ENCODE measurements at regions not wholly inside any gene's neighbourhood (a gene's known extent, or its start where the extent isn't known, plus 50 kb on each side); places are given as distances from the start of the nearest gene placed in this dataset.

DNA sequence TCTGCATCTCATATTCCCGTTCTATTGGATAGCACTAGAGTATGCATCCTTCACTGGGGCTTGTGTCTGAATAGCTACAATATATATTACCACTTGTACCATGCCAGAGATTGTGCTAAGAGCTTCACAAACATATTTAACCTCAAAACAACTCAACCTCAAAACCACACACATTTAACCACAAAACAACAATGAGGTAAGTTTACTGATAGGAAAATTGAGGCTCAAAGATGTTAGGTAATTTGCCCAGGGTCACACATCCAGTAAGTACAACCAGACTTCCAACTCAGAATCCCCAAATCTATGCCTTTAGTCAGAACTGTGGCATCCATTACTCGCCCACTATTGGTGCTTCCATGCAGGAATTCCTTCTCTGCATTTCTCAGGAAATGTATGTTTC, 220.0 kb downstream of the FAM43A start:
- TF ChIP-seq, protein P1, sequence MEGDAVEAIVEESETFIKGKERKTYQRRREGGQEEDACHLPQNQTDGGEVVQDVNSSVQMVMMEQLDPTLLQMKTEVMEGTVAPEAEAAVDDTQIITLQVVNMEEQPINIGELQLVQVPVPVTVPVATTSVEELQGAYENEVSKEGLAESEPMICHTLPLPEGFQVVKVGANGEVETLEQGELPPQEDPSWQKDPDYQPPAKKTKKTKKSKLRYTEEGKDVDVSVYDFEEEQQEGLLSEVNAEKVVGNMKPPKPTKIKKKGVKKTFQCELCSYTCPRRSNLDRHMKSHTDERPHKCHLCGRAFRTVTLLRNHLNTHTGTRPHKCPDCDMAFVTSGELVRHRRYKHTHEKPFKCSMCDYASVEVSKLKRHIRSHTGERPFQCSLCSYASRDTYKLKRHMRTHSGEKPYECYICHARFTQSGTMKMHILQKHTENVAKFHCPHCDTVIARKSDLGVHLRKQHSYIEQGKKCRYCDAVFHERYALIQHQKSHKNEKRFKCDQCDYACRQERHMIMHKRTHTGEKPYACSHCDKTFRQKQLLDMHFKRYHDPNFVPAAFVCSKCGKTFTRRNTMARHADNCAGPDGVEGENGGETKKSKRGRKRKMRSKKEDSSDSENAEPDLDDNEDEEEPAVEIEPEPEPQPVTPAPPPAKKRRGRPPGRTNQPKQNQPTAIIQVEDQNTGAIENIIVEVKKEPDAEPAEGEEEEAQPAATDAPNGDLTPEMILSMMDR (IDR thresholded peaks at IDR 0.05; ENCODE audit: low read depth, low read length) = no peak
- Histone ChIP-seq H3K27me3 (ENCODE audit: control insufficient read depth, insufficient read depth, low read length) (no peaks in the 10 kb centered on the region), H3K27ac (ENCODE audit: low read depth, low read length) (no peak overlapping the region), H3K9me3 (ENCODE audit: control insufficient read depth, insufficient read depth, low read length) (no peaks in the 10 kb centered on the region), H3K4me3 (ENCODE audit: low read depth, low read length) (no peak overlapping the region)
- POLR2A ChIA-PET = no interaction called here
- CTCF ChIA-PET = interaction anchor here (1.7 kb wide), 1 partner anchor 223 kb away, joined by 4 read pairs; no protein-coding TSS in a partner anchor
- no peak for DNase-seq (ENCODE audit: low read depth, low spot score)

DNA sequence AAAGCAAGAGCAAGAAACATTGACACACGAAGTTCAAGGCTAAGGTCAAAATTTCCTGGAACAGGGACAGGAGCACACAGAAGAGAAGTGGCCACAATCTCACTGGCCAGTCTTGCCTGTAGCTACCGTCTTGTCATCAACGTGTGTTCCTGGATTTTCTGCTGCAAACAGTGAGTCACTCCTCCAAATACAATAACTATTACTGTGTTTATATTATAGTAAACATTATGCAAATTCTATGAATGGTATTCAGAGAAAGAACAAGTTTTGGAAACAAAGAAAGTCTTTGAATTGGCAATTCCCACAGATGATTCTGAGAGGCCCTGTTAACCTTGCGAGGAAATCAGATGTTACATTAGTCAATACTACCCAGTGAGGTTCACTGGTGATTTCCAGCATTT, 220.5 kb downstream of the FAM43A start:
- ChIA-PET POLR2A (no interaction called here), CTCF (interaction anchor here (1.7 kb wide), 1 partner anchor 224 kb away, joined by 4 read pairs; no protein-coding TSS in a partner anchor)
- Histone ChIP-seq H3K4me3 (ENCODE audit: low read depth, low read length) (no peak overlapping the region), H3K27me3 (ENCODE audit: control insufficient read depth, insufficient read depth, low read length) (peaks cover 1% of the 10 kb centered on the region), H3K27ac (ENCODE audit: low read depth, low read length) (no peak overlapping the region), H3K9me3 (ENCODE audit: control insufficient read depth, insufficient read depth, low read length) (no peaks in the 10 kb centered on the region)
- TF ChIP-seq, protein P1 (IDR thresholded peaks at IDR 0.05; ENCODE audit: low read depth, low read length) = no peak
- DNase-seq (ENCODE audit: low read depth, low spot score) = peak; percentile 13

DNA sequence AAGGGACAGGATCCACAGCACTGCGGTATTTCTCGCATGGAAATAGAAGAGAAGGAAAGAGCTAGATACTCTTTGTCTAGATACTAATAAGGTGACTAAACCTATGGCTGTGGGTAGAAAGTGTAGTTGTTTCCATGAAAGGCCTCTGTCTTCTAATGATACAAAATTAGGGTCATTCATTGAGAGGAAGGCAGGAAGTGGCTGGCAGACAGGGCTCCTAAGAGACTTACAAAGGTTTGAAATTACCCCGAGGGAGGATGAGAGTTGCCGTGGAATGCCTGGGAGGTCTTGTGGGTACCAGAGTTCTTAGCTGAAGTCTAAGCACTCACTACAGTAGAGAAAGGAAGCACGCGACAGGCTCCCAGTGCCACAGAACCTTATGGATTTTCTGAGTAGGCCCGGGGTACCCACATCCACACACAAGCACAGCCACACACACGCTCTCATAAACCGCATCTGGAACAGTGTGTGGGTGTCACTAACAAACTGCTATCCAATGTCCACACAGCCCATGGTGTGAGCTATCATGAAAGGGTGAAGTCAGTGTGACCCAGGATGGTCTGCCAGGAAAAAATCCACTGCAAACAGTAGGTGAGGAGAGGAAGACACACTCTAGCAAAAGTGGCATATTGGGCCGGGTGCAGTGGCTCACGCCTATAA, 221.4 kb downstream of the FAM43A start:
- TF ChIP-seq, protein P1 (IDR thresholded peaks at IDR 0.05; ENCODE audit: low read depth, low read length) = no peak
- ChIA-PET POLR2A (no interaction called here), CTCF (interaction anchor here (1.7 kb wide), 1 partner anchor 224 kb away, joined by 4 read pairs; no protein-coding TSS in a partner anchor)
- Histone ChIP-seq H3K9me3 (ENCODE audit: control insufficient read depth, insufficient read depth, low read length) (no peaks in the 10 kb centered on the region), H3K27me3 (ENCODE audit: control insufficient read depth, insufficient read depth, low read length) (peaks cover 9% of the 10 kb centered on the region), H3K27ac (ENCODE audit: low read depth, low read length) (no peak overlapping the region), H3K4me3 (ENCODE audit: low read depth, low read length) (no peak overlapping the region)
- no peak for DNase-seq (ENCODE audit: low read depth, low spot score)

DNA sequence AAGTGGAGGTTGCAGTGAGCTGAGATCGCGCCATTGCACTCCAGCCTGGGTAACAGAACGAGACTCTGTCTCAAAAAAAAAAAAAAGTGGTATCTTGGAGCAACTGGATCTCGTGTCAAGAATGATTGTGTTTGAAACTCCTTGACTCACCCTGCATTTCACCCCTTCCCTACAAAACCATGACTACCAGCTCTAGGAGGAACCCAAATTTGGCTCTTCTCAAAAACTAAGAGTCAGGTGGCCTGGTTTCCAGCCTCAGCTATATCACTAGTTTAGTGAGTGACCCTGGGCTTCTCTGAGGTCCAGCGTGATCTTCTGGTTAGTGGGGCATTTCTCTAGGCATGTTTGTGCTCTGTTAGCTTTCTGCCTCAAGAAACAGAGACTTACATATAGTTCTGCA, 222.1 kb downstream of the FAM43A start:
- ChIA-PET POLR2A (no interaction called here), CTCF (no interaction called here)
- H3K27ac ChIP-seq (ENCODE audit: low read depth, low read length) = no peak overlapping the region
- H3K4me3 ChIP-seq (ENCODE audit: low read depth, low read length) = no peak overlapping the region
- TF ChIP-seq, protein P1 (IDR thresholded peaks at IDR 0.05; ENCODE audit: low read depth, low read length) = no peak
- H3K27me3 ChIP-seq (ENCODE audit: control insufficient read depth, insufficient read depth, low read length) = peaks cover 14% of the 10 kb centered on the region
- DNase-seq (ENCODE audit: low read depth, low spot score) = no peak
- H3K9me3 ChIP-seq (ENCODE audit: control insufficient read depth, insufficient read depth, low read length) = no peaks in the 10 kb centered on the region

DNA sequence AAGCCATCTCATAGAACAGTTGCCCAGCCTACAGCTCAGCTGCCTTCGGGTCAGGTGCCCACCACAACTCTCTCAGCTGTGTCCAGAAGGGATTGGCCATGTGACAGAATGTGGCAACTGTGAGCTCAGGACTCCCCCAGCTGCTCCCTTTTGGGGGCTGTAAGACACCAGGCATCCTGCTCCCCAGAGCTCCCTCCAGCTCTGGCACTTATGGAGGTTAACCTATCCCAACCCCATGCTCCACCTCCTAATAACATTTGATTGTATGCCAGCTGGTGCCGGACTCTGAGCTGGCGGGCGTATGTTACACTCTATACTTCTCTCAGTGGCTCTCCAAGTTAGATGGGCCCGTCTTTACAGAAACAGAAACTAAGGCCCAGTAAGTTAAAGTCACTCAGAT, 222.8 kb downstream of the FAM43A start:
- no peak for DNase-seq (ENCODE audit: low read depth, low spot score)
- Histone ChIP-seq H3K27ac (ENCODE audit: low read depth, low read length) (no peak overlapping the region), H3K9me3 (ENCODE audit: control insufficient read depth, insufficient read depth, low read length) (no peaks in the 10 kb centered on the region), H3K4me3 (ENCODE audit: low read depth, low read length) (no peak overlapping the region), H3K27me3 (ENCODE audit: control insufficient read depth, insufficient read depth, low read length) (peaks cover 19% of the 10 kb centered on the region)
- TF ChIP-seq, protein P1 (IDR thresholded peaks at IDR 0.05; ENCODE audit: low read depth, low read length) = no peak
- CTCF ChIA-PET = no interaction called here
- POLR2A ChIA-PET = no interaction called here

Data from AG04450 (cell line).